Tibial artery (tissue), 4 donors: ENCODE measurements at regions not wholly inside any gene's neighbourhood (a gene's known extent, or its start where the extent isn't known, plus 50 kb on each side); places are given as distances from the start of the nearest gene placed in this dataset.
"Not testable (repeated sequence)": the region's sequence is repeated elsewhere in the genome, so short reads cannot be mapped to it uniquely, and the experiment has no call there.

Source experiments
- DNase-seq, 2 donors: peaks; one replicate each; pipeline ENCODE4 v3.0.0-alpha.2; 2019
- H3K27ac ChIP-seq, 2 donors: fragments of 200-600 bp; sonication (generic) in 1 of 2; 1 replicate in 1 of 2; 2 replicates in 1 of 2; pipeline ENCODE4 v1.5.1; 2018 to 2019; ENCODE audit warnings: mild to moderate bottlenecking in 1 of 2
- H3K27me3 ChIP-seq, 2 donors: fragments of 200-600 bp; sonication (generic) in 1 of 2; one replicate each; pipeline versions ENCODE4 v1.5.1 to v1.6.0; 2016 to 2019
- H3K36me3 ChIP-seq, 3 donors: fragments of 200-600 bp; sonication (generic) in 2 of 3; one replicate each; pipeline ENCODE4 v1.5.1; 2016 to 2019; ENCODE audit warnings: mild to moderate bottlenecking in 2 of 3
- H3K4me1 ChIP-seq, 4 donors: fragments of 200-600 bp; sonication (generic) in 2 of 4; 1 replicate in 3 of 4; 2 replicates in 1 of 4; pipeline ENCODE4 v1.5.1; 2016 to 2019
- H3K4me3 ChIP-seq, 2 donors: fragments of 200-600 bp; sonication (generic) in 1 of 2; 1 replicate in 1 of 2; 2 replicates in 1 of 2; pipeline ENCODE4 v1.5.1; 2018 to 2019; ENCODE audit warnings: mild to moderate bottlenecking in 2 of 2
- H3K9me3 ChIP-seq, 3 donors: fragments of 200-600 bp; sonication (generic) in 1 of 3; one replicate each; pipeline ENCODE4 v1.5.1; 2016 to 2019
- CTCF ChIP-seq, 2 experiments: fragments of 200-600 bp in 1 of 2; fragments of 450-650 bp in 1 of 2; IDR thresholded peaks; one replicate each; pipeline ENCODE4 v1.5.1; 2017 to 2019; ENCODE audit warnings: antibody characterized with exemption in 2 of 2, mild to moderate bottlenecking in 1 of 2, moderate library complexity in 1 of 2
- intact Hi-C: fragments of 100-400 bp; cut with DNase I; formaldehyde crosslinking; loops from one replicate; pipeline ENCODE4 v1.15.0; 2023; ENCODE audit warnings: low total_unique reads

DNA sequence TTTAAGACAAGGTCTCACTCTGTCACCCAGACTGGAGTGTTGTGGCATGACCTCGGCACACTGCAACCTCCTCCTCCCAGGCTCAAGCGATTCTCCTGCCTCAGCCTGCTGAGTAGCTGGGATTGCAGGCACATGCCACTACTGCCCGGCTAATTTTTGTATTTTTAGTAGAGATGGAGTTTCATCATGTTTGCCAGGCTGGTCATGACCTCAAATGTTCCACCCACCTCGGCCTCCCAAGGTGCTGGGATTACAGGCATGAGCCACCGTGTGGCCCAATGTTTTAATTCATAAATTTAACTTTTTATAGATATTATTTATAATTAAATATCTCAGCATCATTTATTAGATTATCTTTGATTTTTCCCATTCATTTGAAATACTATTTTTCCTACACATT is 658.0 kb upstream of the NRG3 start:
- DNase-seq, result no peak
- intact Hi-C loops, result no loop called here
- H3K4me1 ChIP-seq, result no peaks in the 10 kb centered on the region
- H3K27ac ChIP-seq, result no peak overlapping the region
- no peaks in the 10 kb centered on the region for H3K36me3 ChIP-seq
- no peaks in the 10 kb centered on the region for H3K27me3 ChIP-seq
- no peak for TF ChIP-seq CTCF (IDR thresholded peaks at IDR 0.05)
- H3K9me3 ChIP-seq, result no peaks in the 10 kb centered on the region
- no peak overlapping the region for H3K4me3 ChIP-seq

DNA sequence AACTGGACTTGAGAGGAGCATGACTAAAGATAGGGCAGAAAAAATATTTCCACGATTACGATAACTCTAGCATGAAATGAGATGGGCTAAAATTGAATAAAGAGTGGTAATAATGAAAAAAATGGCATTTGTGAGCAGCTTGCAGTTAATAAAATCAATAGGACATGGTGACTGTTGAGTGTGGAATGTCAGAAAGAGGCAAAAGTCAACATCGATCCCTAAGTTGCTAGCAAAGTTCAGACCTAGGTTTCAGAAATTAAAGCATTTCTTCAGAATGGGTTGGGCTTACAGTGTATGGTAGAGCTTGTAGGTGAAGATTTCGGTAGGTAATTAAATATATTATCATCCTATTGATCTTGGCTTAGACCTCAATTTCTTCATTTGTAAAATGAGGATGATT is 656.7 kb upstream of the NRG3 start:
- Histone ChIP-seq H3K27ac (no peak overlapping the region), H3K4me1 (no peaks in the 10 kb centered on the region), H3K27me3 (no peaks in the 10 kb centered on the region), H3K4me3 (no peak overlapping the region), H3K36me3 (no peaks in the 10 kb centered on the region), H3K9me3 (no peaks in the 10 kb centered on the region)
- no peak for TF ChIP-seq CTCF (IDR thresholded peaks at IDR 0.05)
- intact Hi-C loops, result no loop called here
- no peak for DNase-seq

DNA sequence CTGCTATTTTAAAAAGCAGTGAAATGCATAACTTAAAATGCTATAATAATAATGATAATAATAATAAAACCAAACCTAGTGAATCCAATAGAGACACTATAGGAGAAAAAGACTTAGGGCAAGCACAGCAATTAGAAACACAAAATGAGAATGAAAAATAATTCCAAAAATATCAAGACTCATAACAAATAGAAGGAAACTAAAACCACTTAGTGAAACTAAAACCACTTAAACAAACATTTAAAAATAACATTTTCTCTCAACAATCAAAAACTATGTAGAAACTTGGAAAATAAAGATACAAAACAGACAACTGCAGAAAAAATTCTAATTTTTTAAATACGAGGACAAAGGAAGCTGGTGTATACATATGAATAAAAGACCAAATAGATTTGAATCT is 655.2 kb upstream of the NRG3 start:
- no peaks in the 10 kb centered on the region for H3K36me3 ChIP-seq
- DNase-seq, result no peak
- no peak overlapping the region for H3K27ac ChIP-seq
- no peaks in the 10 kb centered on the region for H3K4me1 ChIP-seq
- TF ChIP-seq CTCF (IDR thresholded peaks at IDR 0.05), result no peak
- intact Hi-C loops, result no loop called here
- no peak overlapping the region for H3K4me3 ChIP-seq
- H3K9me3 ChIP-seq, result no peaks in the 10 kb centered on the region
- no peaks in the 10 kb centered on the region for H3K27me3 ChIP-seq

DNA sequence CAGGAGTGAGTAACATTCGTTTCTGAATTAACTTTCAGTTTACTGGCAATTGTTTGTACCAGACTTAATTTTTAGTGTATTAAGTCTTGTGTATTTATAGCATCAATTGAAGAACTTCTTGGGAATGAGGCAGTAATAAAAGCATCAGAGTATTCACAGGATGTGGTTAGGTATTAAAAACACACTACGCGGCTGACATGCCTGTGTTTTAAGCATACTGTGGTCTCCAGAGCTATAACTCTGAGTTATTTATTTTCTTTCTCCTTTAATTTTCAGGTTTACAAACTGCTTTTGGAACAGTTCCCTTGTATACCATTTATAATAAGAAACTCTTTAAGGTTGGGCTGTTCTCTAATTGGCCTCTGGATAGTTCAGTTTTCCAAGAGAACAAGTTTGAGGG is 626.1 kb upstream of the NRG3 start:
- no peak for DNase-seq
- intact Hi-C loops, result no loop called here
- TF ChIP-seq CTCF (IDR thresholded peaks at IDR 0.05), result no peak
- Histone ChIP-seq H3K4me3 (no peak overlapping the region), H3K4me1 (no peaks in the 10 kb centered on the region), H3K27me3 (no peaks in the 10 kb centered on the region), H3K9me3 (no peaks in the 10 kb centered on the region), H3K27ac (no peak overlapping the region), H3K36me3 (no peaks in the 10 kb centered on the region)

GRCh38 chr10:81251457-81252115 is 623.4 kb upstream of the NRG3 start:
- Histone ChIP-seq H3K27ac (no peak overlapping the region), H3K4me3 (no peak overlapping the region), H3K4me1 (no peaks in the 10 kb centered on the region), H3K9me3 (no peaks in the 10 kb centered on the region), H3K27me3 (no peaks in the 10 kb centered on the region), H3K36me3 (no peaks in the 10 kb centered on the region)
- no peak for TF ChIP-seq CTCF (IDR thresholded peaks at IDR 0.05)
- intact Hi-C loops, result no loop called here
- no peak for DNase-seq

- H3K9me3 ChIP-seq, H3K27me3 ChIP-seq, intact Hi-C loops, H3K4me3 ChIP-seq, H3K27ac ChIP-seq, H3K4me1 ChIP-seq, H3K36me3 ChIP-seq, DNase-seq: not testable (repeated sequence)
These were observed 610.0 kb upstream of the NRG3 start for GRCh38 chr10:81264991-81265390.
